Erythroblast (primary cell): ENCODE measurements at regions not wholly inside any gene's neighbourhood (a gene's known extent, or its start where the extent isn't known, plus 50 kb on each side); places are given as distances from the start of the nearest gene placed in this dataset.

Experiments used
- GATA1 ChIP-seq: IDR thresholded peaks from 2 replicates; pipeline ENCODE4 v1.6.1; 2011; ENCODE audit warnings: low read depth, mild to moderate bottlenecking, control low read depth, low read length, moderate library complexity
- POLR2A ChIP-seq: IDR thresholded peaks from 2 replicates; pipeline ENCODE4 v1.6.1; 2011; ENCODE audit warnings: mild to moderate bottlenecking, low read length

- TF ChIP-seq POLR2A (no peak), GATA1 (no peak)
Measured at GRCh38 chr19:30666301-30666803, 294.2 kb downstream of the ZNF536 start.
